HCT116 (cell line): ENCODE measurements at regions not wholly inside any gene's neighbourhood (a gene's known extent, or its start where the extent isn't known, plus 50 kb on each side); places are given as distances from the start of the nearest gene placed in this dataset.

ENCODE experiments used
- ATAC-seq: fragments of 200-7000 bp; cut with Tn5 transposase; 2 replicates; pipeline ENCODE4 v1.9.1; 2020; ENCODE audit warnings: mild to moderate bottlenecking, moderate library complexity
- BruUV-seq: library from RNA; stranded (reverse); fragments of 400-500 nt; replicated peaks from 2 replicates; lab custom pipeline; 2021; lab: Mats Ljungman, UMichigan
- CTCF ChIA-PET: fragments of 300-600 bp; sonication (Branson Sonifier 250); formaldehyde crosslinking; loops from one replicate; lab custom pipeline; 2021; ENCODE audit warnings: antibody characterized with exemption; lab: Charles Lee
- POLR2A ChIA-PET: fragments of 300-600, 350-600 bp; sonication (Branson Sonifier 250); formaldehyde crosslinking; loops from one replicate; lab custom pipeline; 2021; ENCODE audit warnings: antibody characterized with exemption; lab: Charles Lee
- RAD21 ChIA-PET, 2 experiments: fragments of 300-600 bp; sonication (Branson Sonifier 250); formaldehyde crosslinking; loops; one replicate each; lab custom pipeline; 2023; ENCODE audit warnings: low total read pairs in 2 of 2; ENCODE audit not compliant: uncharacterized antibody in 2 of 2, unreplicated experiment in 2 of 2, low non-redundant PET in 1 of 2; lab: Charles Lee
- DNase-seq: peaks from one replicate; pipeline ENCODE4 v3.0.0-alpha.2; 2010; ENCODE audit warnings: low read depth, low spot score
- H2AFZ ChIP-seq: fragments of 200-600 bp; shearing (Covaris generic), sonication (generic); 2 replicates; pipeline ENCODE4 v1.6.1; 2017; ENCODE audit warnings: low read depth, mixed run types, mixed read lengths, antibody characterized with exemption, low read length; ENCODE audit not compliant: poor library complexity, severe bottlenecking
- H3K27ac ChIP-seq: 2 replicates; pipeline ENCODE4 v1.5.1; 2012; ENCODE audit warnings: low read depth, low read length
- H3K27me3 ChIP-seq: fragments of 200-600 bp; sonication (generic); 2 replicates; pipeline ENCODE4 v1.6.1; 2016; ENCODE audit warnings: mixed run types, low read length, mixed read lengths; ENCODE audit not compliant: insufficient read depth
- H3K36me3 ChIP-seq, 2 experiments: fragments of 200-500 bp in 1 of 2; fragments of 200-600 bp in 1 of 2; sonication (Bioruptor generic) in 1 of 2; sonication (generic) in 1 of 2; 2 replicates each; pipeline versions ENCODE4 v1.5.1 to v1.6.1; 2014 to 2016; ENCODE audit warnings: low read length in 2 of 2, inconsistent platforms in 1 of 2, mixed read lengths in 1 of 2, mixed run types in 1 of 2; ENCODE audit not compliant: insufficient read depth in 2 of 2, control insufficient read depth in 1 of 2
- H3K4me1 ChIP-seq, 2 experiments: fragments of 200-600 bp in 1 of 2; sonication (generic) in 1 of 2; 2 replicates each; pipeline versions ENCODE4 v1.5.1 to v1.6.1; 2012 to 2017; ENCODE audit warnings: low read length in 2 of 2, inconsistent platforms in 1 of 2, mild to moderate bottlenecking in 1 of 2, mixed read lengths in 1 of 2, mixed run types in 1 of 2, moderate library complexity in 1 of 2; ENCODE audit not compliant: insufficient read depth in 2 of 2, control insufficient read depth in 1 of 2
- H3K4me2 ChIP-seq: fragments of 200-600 bp; sonication (generic); 2 replicates; pipeline ENCODE4 v1.6.1; 2017; ENCODE audit warnings: mixed run types, low read length, mixed read lengths
- H3K4me3 ChIP-seq, 2 experiments: fragments of 200-600 bp in 1 of 2; sonication (generic) in 1 of 2; replicated peaks in 1 of 2; 2 replicates each; pipeline ENCODE4 v1.5.1; 2011 to 2016; ENCODE audit warnings: low read length in 2 of 2, control low read depth in 1 of 2, low read depth in 1 of 2, mild to moderate bottlenecking in 1 of 2, mixed read lengths in 1 of 2, mixed run types in 1 of 2
- H3K79me2 ChIP-seq: fragments of 200-600 bp; sonication (generic); 2 replicates; pipeline ENCODE4 v1.6.1; 2017; ENCODE audit warnings: mild to moderate bottlenecking, mixed run types, low read length, moderate library complexity, mixed read lengths; ENCODE audit not compliant: insufficient read depth
- H3K9ac ChIP-seq: fragments of 200-600 bp; sonication (generic); 2 replicates; pipeline ENCODE4 v1.6.1; 2016; ENCODE audit warnings: low read length, mixed read lengths
- H3K9me2 ChIP-seq: fragments of 200-600 bp; sonication (generic), shearing (Covaris generic); 2 replicates; pipeline ENCODE4 v1.6.1; 2017; ENCODE audit warnings: mixed run types, mild to moderate bottlenecking, moderate library complexity; ENCODE audit not compliant: insufficient read depth
- H3K9me3 ChIP-seq, 2 experiments: fragments of 200-500 bp in 1 of 2; fragments of 200-600 bp in 1 of 2; sonication (Bioruptor generic) in 1 of 2; sonication (generic) in 1 of 2; 2 replicates each; pipeline ENCODE4 v1.6.1; 2014 to 2017; ENCODE audit warnings: low read length in 2 of 2, mixed read lengths in 2 of 2, inconsistent platforms in 1 of 2, low read depth in 1 of 2, mild to moderate bottlenecking in 1 of 2, mixed run types in 1 of 2, moderate library complexity in 1 of 2; ENCODE audit not compliant: control insufficient read depth in 1 of 2, insufficient read depth in 1 of 2
- H4K20me1 ChIP-seq: fragments of 200-600 bp; sonication (generic), shearing (Covaris generic); 2 replicates; pipeline ENCODE4 v1.6.1; 2017; ENCODE audit warnings: mixed run types, mild to moderate bottlenecking, moderate library complexity; ENCODE audit not compliant: insufficient read depth
- CBX3 ChIP-seq: IDR thresholded peaks from 2 replicates; pipeline ENCODE4 v1.6.1; 2012; ENCODE audit warnings: low read depth
- CEBPB ChIP-seq: IDR thresholded peaks from 2 replicates; pipeline ENCODE4 v1.6.1; 2012; ENCODE audit warnings: low read depth
- CTCF ChIP-seq, 3 experiments: fragments of 200-600 bp in 1 of 3; sonication (generic) in 1 of 3; IDR thresholded peaks in 2 of 3; conservative IDR thresholded peaks in 1 of 3; 2 replicates each; pipeline ENCODE4 v1.5.1; 2012 to 2017; ENCODE audit warnings: low read depth in 2 of 3, low read length in 2 of 3, antibody characterized with exemption in 1 of 3, borderline replicate concordance in 1 of 3, control low read depth in 1 of 3, mild to moderate bottlenecking in 1 of 3, mixed read lengths in 1 of 3, mixed run types in 1 of 3, moderate library complexity in 1 of 3; ENCODE audit not compliant: insufficient read depth in 1 of 3
- ELF1 ChIP-seq: IDR thresholded peaks from 2 replicates; pipeline ENCODE4 v1.6.1; 2012; ENCODE audit warnings: low read depth, borderline replicate concordance
- EZH2 ChIP-seq: fragments of 200-600 bp; sonication (generic); IDR thresholded peaks from 2 replicates; pipeline ENCODE4 v1.6.1; 2017; ENCODE audit warnings: antibody characterized with exemption, mixed run types
- EZH2phosphoT487 ChIP-seq: fragments of 200-600 bp; IDR thresholded peaks from 2 replicates; pipeline ENCODE4 v1.6.1; 2018; ENCODE audit warnings: antibody characterized with exemption, borderline replicate concordance
- FOSL1 ChIP-seq: IDR thresholded peaks from 2 replicates; pipeline ENCODE4 v1.6.1; 2012; ENCODE audit warnings: low read depth
- JUND ChIP-seq: IDR thresholded peaks from 2 replicates; pipeline ENCODE4 v1.6.1; 2012
- POLR2A ChIP-seq: IDR thresholded peaks from 2 replicates; pipeline ENCODE4 v1.7.0; 2011; ENCODE audit warnings: borderline replicate concordance; ENCODE audit not compliant: insufficient read depth, insufficient read length; ENCODE audit errors: extremely low read depth
- POLR2AphosphoS5 ChIP-seq: IDR thresholded peaks from 2 replicates; pipeline ENCODE4 v1.6.1; 2011; ENCODE audit warnings: mild to moderate bottlenecking, low read depth, low read length, moderate library complexity
- RAD21 ChIP-seq: IDR thresholded peaks from 2 replicates; pipeline ENCODE4 v1.6.1; 2012; ENCODE audit warnings: low read depth, mild to moderate bottlenecking
- SIN3A ChIP-seq: IDR thresholded peaks from 2 replicates; pipeline ENCODE4 v1.6.1; 2012; ENCODE audit warnings: low read depth
- SP1 ChIP-seq: IDR thresholded peaks from 2 replicates; pipeline ENCODE4 v1.6.1; 2012; ENCODE audit warnings: low read depth
- SRF ChIP-seq: IDR thresholded peaks from 2 replicates; pipeline ENCODE4 v1.6.1; 2012; ENCODE audit warnings: low read depth
- TCF7L2 ChIP-seq: IDR thresholded peaks from 2 replicates; pipeline ENCODE4 v1.7.0; 2011; ENCODE audit warnings: borderline replicate concordance, inconsistent platforms; ENCODE audit not compliant: insufficient read depth, insufficient read length; ENCODE audit errors: extremely low read depth
- ZFX ChIP-seq: fragments of 450-650 bp; IDR thresholded peaks from 2 replicates; pipeline ENCODE4 v1.6.1; 2017
- ZNF274 ChIP-seq: fragments of 200-500 bp; sonication (Bioruptor generic); IDR thresholded peaks from 2 replicates; pipeline ENCODE4 v1.6.1; 2014; ENCODE audit warnings: mild to moderate bottlenecking, low read depth, low read length, inconsistent platforms
- intact Hi-C: fragments of 100-400 bp; cut with micrococcal nuclease; formaldehyde crosslinking; loops from 2 replicates; pipeline ENCODE4 v1.10.0; 2022
- TF ChIP-seq, protein P1 (sequence below): IDR thresholded peaks from 2 replicates; pipeline ENCODE4 v1.6.1; 2012

DNA sequence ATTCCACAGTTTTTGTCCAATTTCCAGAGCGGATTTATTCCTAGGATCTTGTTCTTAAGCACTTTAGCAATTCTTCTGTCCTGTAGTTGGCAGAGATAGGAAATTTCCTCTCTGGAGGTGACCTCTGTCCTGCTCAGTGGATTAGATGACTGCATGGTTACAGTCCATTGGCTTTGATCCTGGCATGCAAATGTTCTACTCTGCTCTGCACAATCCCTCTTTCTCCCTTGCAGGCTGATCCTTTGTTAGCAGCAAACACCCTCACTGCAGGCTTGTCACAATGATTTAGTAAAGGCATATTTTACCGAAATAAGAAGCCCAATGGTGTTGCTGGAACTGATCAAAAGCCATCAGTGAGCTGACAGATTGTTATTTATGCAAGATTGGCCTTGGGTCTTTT, 243.8 kb downstream of the COX7C start:
- BruUV-seq: no TSS peak
- RAD21 ChIA-PET: no interaction called here
- no peaks in the 10 kb centered on the region for H3K4me1 ChIP-seq

More for the DNA sequence above, 243.8 kb downstream of the COX7C start:
- Histone ChIP-seq H3K36me3 (no peaks in the 10 kb centered on the region), H4K20me1 (no peaks in the 10 kb centered on the region)
- TF ChIP-seq, protein P1, sequence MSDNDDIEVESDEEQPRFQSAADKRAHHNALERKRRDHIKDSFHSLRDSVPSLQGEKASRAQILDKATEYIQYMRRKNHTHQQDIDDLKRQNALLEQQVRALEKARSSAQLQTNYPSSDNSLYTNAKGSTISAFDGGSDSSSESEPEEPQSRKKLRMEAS: no peak
- TF ChIP-seq ZFX (no peak), EZH2 (no peak), TCF7L2 (no peak), CTCF (IDR thresholded peaks at IDR 0.05 in 2 of 3, conservative IDR thresholded peaks at IDR 0.05 in 1 of 3; ENCODE audit: borderline replicate concordance in 1 of 3, insufficient read depth in 1 of 3, low read depth in 2 of 3, low read length in 2 of 3) (no peak), FOSL1 (no peak), ELF1 (no peak), CEBPB (no peak), RAD21 (no peak), CBX3 (no peak), POLR2A (no peak), SP1 (no peak), EZH2phosphoT487 (no peak), SRF (no peak), POLR2AphosphoS5 (no peak), JUND (no peak), ZNF274 (no peak), SIN3A (no peak)
- TF ChIP-seq, all 23 proteins: peak for 0
- Histone ChIP-seq H3K9ac (no peak overlapping the region), H3K4me3 (no peak overlapping the region), H2AFZ (no peak overlapping the region), H3K4me2 (no peak overlapping the region), H3K9me3 (no peaks in the 10 kb centered on the region), H3K9me2 (no peaks in the 10 kb centered on the region), H3K27me3 (no peaks in the 10 kb centered on the region), H3K79me2 (no peaks in the 10 kb centered on the region), H3K27ac (no peak overlapping the region)
- DNase-seq: no peak
- intact Hi-C loops: no loop called here
- no peak for ATAC-seq
- CTCF ChIA-PET: no interaction called here
- POLR2A ChIA-PET: no interaction called here
